H9 (cell line): ENCODE measurements at regions not wholly inside any gene's neighbourhood (a gene's known extent, or its start where the extent isn't known, plus 50 kb on each side); places are given as distances from the start of the nearest gene placed in this dataset.

ENCODE experiments used
- DNase-seq: peaks from one replicate; pipeline ENCODE4 v3.0.0-alpha.2; 2017
- H2AFZ ChIP-seq: one replicate; pipeline ENCODE4 v1.6.1; 2013; ENCODE audit warnings: mild to moderate bottlenecking, low read length, control low read depth, moderate library complexity
- H2AK5ac ChIP-seq: 2 replicates; pipeline ENCODE4 v1.6.1; 2013; ENCODE audit warnings: low read length, control low read depth, mixed read lengths; ENCODE audit not compliant: insufficient read length
- H2BK120ac ChIP-seq: one replicate; pipeline ENCODE4 v1.6.1; 2013; ENCODE audit warnings: low read depth, mild to moderate bottlenecking, low read length, control low read depth, inconsistent platforms; ENCODE audit not compliant: poor library complexity, severe bottlenecking
- H2BK12ac ChIP-seq: 2 replicates; pipeline ENCODE4 v1.6.1; 2013; ENCODE audit warnings: low read length, control low read depth, mixed read lengths, low read depth; ENCODE audit not compliant: insufficient read length
- H2BK15ac ChIP-seq: 2 replicates; pipeline ENCODE4 v1.6.1; 2013; ENCODE audit warnings: low read depth, low read length, control low read depth
- H2BK20ac ChIP-seq: one replicate; pipeline ENCODE4 v1.6.1; 2013; ENCODE audit warnings: low read depth, mild to moderate bottlenecking, low read length, control low read depth, inconsistent platforms; ENCODE audit not compliant: poor library complexity, severe bottlenecking
- H2BK5ac ChIP-seq: 2 replicates; pipeline ENCODE4 v1.6.1; 2013; ENCODE audit warnings: low read length, control low read depth, mixed read lengths; ENCODE audit not compliant: insufficient read length
- H3K14ac ChIP-seq: 2 replicates; pipeline ENCODE4 v1.6.1; 2013; ENCODE audit warnings: low read length, control low read depth; ENCODE audit not compliant: insufficient read depth
- H3K18ac ChIP-seq: 2 replicates; pipeline ENCODE4 v1.6.1; 2013; ENCODE audit warnings: low read depth, mild to moderate bottlenecking, mixed read lengths, low read length, control low read depth; ENCODE audit not compliant: insufficient read length
- H3K23ac ChIP-seq: 2 replicates; pipeline ENCODE4 v1.6.1; 2013; ENCODE audit warnings: low read length, control low read depth, mixed read lengths, low read depth; ENCODE audit not compliant: insufficient read length
- H3K23me2 ChIP-seq: 2 replicates; pipeline ENCODE4 v1.6.1; 2013; ENCODE audit warnings: low read depth, mild to moderate bottlenecking, mixed read lengths, low read length, control low read depth; ENCODE audit not compliant: insufficient read length, poor library complexity, severe bottlenecking
- H3K27ac ChIP-seq: 2 replicates; pipeline ENCODE4 v1.5.1; 2013; ENCODE audit warnings: low read length, control low read depth, mixed read lengths, low read depth; ENCODE audit not compliant: insufficient read length
- H3K27me3 ChIP-seq: 2 replicates; pipeline ENCODE4 v1.6.1; 2013; ENCODE audit warnings: low read length, control low read depth, inconsistent platforms; ENCODE audit not compliant: insufficient read depth
- H3K4ac ChIP-seq: 2 replicates; pipeline ENCODE4 v1.6.1; 2013; ENCODE audit warnings: low read depth, mild to moderate bottlenecking, control low read depth, inconsistent platforms, low read length, moderate library complexity
- H3K4me1 ChIP-seq: 2 replicates; pipeline ENCODE4 v1.6.1; 2013; ENCODE audit warnings: low read length, control low read depth, inconsistent platforms; ENCODE audit not compliant: insufficient read depth
- H3K4me2 ChIP-seq: 2 replicates; pipeline ENCODE4 v1.6.1; 2013; ENCODE audit warnings: low read length, control low read depth, mixed read lengths; ENCODE audit not compliant: insufficient read length, insufficient read depth
- H3K56ac ChIP-seq: 2 replicates; pipeline ENCODE4 v1.6.1; 2013; ENCODE audit warnings: low read depth, mild to moderate bottlenecking, mixed read lengths, low read length, control low read depth; ENCODE audit not compliant: insufficient read length
- H3K79me1 ChIP-seq: 2 replicates; pipeline ENCODE4 v1.6.1; 2013; ENCODE audit warnings: low read depth, mild to moderate bottlenecking, moderate library complexity, low read length, control low read depth, inconsistent platforms; ENCODE audit not compliant: insufficient read depth, poor library complexity, severe bottlenecking
- H3K79me2 ChIP-seq: 2 replicates; pipeline ENCODE4 v1.6.1; 2013; ENCODE audit warnings: low read length, control low read depth, inconsistent platforms; ENCODE audit not compliant: insufficient read depth
- H3K9ac ChIP-seq: 2 replicates; pipeline ENCODE4 v1.6.1; 2013; ENCODE audit warnings: low read length, control low read depth, mixed read lengths; ENCODE audit not compliant: insufficient read length; ENCODE audit errors: extremely low read depth
- H3K9me3 ChIP-seq: one replicate; pipeline ENCODE4 v1.6.1; 2013; ENCODE audit warnings: low read depth, low read length, inconsistent platforms; ENCODE audit not compliant: control insufficient read depth
- H3T11ph ChIP-seq: one replicate; pipeline ENCODE4 v1.6.1; 2013; ENCODE audit warnings: mild to moderate bottlenecking, low read length, control low read depth, inconsistent platforms
- H4K20me1 ChIP-seq: one replicate; pipeline ENCODE4 v1.6.1; 2013; ENCODE audit not compliant: control insufficient read depth, insufficient read length, insufficient read depth
- H4K5ac ChIP-seq: 2 replicates; pipeline ENCODE4 v1.6.1; 2013; ENCODE audit warnings: low read depth, mild to moderate bottlenecking, mixed read lengths, low read length, control low read depth; ENCODE audit not compliant: insufficient read length
- H4K8ac ChIP-seq: replicated peaks from 2 replicates; pipeline ENCODE4 v1.6.1; 2013; ENCODE audit warnings: low read length, control low read depth, mixed read lengths, low read depth; ENCODE audit not compliant: insufficient read length
- H4K91ac ChIP-seq: 2 replicates; pipeline ENCODE4 v1.6.1; 2013; ENCODE audit warnings: low read depth, mild to moderate bottlenecking, moderate library complexity, mixed read lengths, low read length, control low read depth; ENCODE audit not compliant: insufficient read length
- H3K27ac Mint-ChIP-seq, 3 experiments: 2 replicates in 2 of 3; 3 replicates in 1 of 3; pipeline ENCODE4 v1.8.0; 2020 to 2021; ENCODE audit warnings: mixed read lengths in 3 of 3, mild to moderate bottlenecking in 1 of 3, moderate library complexity in 1 of 3
- H3K27me3 Mint-ChIP-seq: 2 replicates; pipeline ENCODE4 v1.8.0; 2021; ENCODE audit warnings: low read depth, mild to moderate bottlenecking, moderate library complexity, mixed read lengths
- H3K36me3 Mint-ChIP-seq, 3 experiments: 2 replicates in 2 of 3; 3 replicates in 1 of 3; pipeline ENCODE4 v1.8.0; 2020 to 2021; ENCODE audit warnings: low read depth in 3 of 3, mixed read lengths in 3 of 3; ENCODE audit not compliant: insufficient read depth in 1 of 3
- H3K4me1 Mint-ChIP-seq, 2 experiments: 2 replicates each; pipeline ENCODE4 v1.8.0; 2020; ENCODE audit warnings: mixed read lengths in 2 of 2
- H3K4me3 Mint-ChIP-seq, 2 experiments: 2 replicates in 1 of 2; 3 replicates in 1 of 2; pipeline ENCODE4 v1.8.0; 2020 to 2021; ENCODE audit warnings: mild to moderate bottlenecking in 2 of 2, mixed read lengths in 2 of 2, moderate library complexity in 1 of 2
- H3K9me3 Mint-ChIP-seq, 2 experiments: 2 replicates in 1 of 2; 3 replicates in 1 of 2; pipeline ENCODE4 v1.8.0; 2020; ENCODE audit warnings: mild to moderate bottlenecking in 2 of 2, mixed read lengths in 2 of 2, moderate library complexity in 1 of 2
- CTCF ChIP-seq: fragments of 200-600 bp; sonication (generic); conservative IDR thresholded peaks from 3 replicates; pipeline ENCODE4 v1.8.0; 2021; ENCODE audit warnings: antibody characterized with exemption, mild to moderate bottlenecking
- WGBS: extraction: QIAGEN DNeasy Blood & Tissue Kit; methylation state at CpG from one replicate; pipeline ENCODE4 v1.1.7; 2013; ENCODE audit warnings: missing lambda C conversion rate, low lambda C conversion rate, mixed read lengths; ENCODE audit not compliant: insufficient read length; ENCODE audit errors: extremely low coverage; 5-methylcytosine and 5-hydroxymethylcytosine counted together

DNA sequence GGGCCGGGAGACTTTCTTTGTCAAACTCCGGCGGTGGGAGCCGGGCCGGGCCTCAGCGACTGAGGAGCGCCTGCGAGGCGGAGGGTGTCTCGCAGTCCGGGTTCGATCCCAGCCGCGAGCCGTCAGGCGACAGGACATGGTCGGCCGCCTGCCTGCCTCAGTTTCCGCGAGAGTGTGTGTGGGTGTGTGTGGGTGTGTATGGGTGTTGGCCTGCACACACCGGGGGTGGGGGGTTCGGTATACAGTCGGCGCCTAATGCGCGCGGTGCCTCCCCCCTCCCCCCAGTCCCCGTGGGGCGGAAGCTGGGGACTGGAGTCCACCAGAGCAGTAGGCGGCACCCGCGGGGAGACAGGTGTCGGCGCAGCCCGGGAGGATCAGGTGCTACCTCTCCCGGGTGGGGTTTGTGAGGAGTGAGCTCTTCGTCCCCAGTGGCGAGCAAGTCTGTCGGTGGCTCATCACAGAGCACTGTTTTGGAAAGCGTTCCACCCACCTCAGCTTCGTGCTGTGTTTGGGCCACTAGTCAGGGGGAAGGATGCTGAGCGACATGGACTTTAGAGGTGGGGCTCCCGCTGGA is 246.3 kb downstream of the GOLGA6L6 start:
- no peak for TF ChIP-seq CTCF
- Histone ChIP-seq H2BK15ac (no peak overlapping the region), H3K4ac (no peak overlapping the region), H3K9me3 (peaks cover 86% of the 10 kb centered on the region), H3K9ac (no peak overlapping the region), H3K4me2 (no peak overlapping the region), H3K79me2 (no peaks in the 10 kb centered on the region), H2BK5ac (no peak overlapping the region), H2AK5ac (no peak overlapping the region), H2AFZ (no peak overlapping the region), H3K79me1 (no peaks in the 10 kb centered on the region), H2BK20ac (no peak overlapping the region), H3K14ac (no peak overlapping the region), H4K8ac (no peak overlapping the region), H3K23ac (no peak overlapping the region), H3K4me1 (no peaks in the 10 kb centered on the region), H3K23me2 (no peaks in the 10 kb centered on the region), H2BK120ac (no peak overlapping the region), H4K20me1 (no peaks in the 10 kb centered on the region), H2BK12ac (no peak overlapping the region), H3T11ph (no peak overlapping the region), H3K56ac (no peak overlapping the region), H3K18ac (no peak overlapping the region), H3K27me3 (no peaks in the 10 kb centered on the region), H3K27ac (no peak overlapping the region), H4K91ac (no peak overlapping the region), H4K5ac (no peak overlapping the region)
- Mint-ChIP-seq H3K36me3 (peaks cover 22 to 36% (median 24%) of the 10 kb centered on the region in 3 experiments), H3K27me3 (peaks cover 1% of the 10 kb centered on the region; the same call in 1 of the 2 replicates), H3K27ac (no peak overlapping the region), H3K4me1 (no peaks in the 10 kb centered on the region), H3K9me3 (peaks cover 50 to 51% of the 10 kb centered on the region in 2 experiments), H3K4me3 (no peak overlapping the region)
- DNase-seq, result no peak
- no CpG with 5 or more reads among the region's 43 CpGs for WGBS
